Esophagus squamous epithelium (tissue), 4 donors: ENCODE measurements at regions not wholly inside any gene's neighbourhood (a gene's known extent, or its start where the extent isn't known, plus 50 kb on each side); places are given as distances from the start of the nearest gene placed in this dataset.
"Not testable (repeated sequence)": the region's sequence is repeated elsewhere in the genome, so short reads cannot be mapped to it uniquely, and the experiment has no call there.

Experiments used
- POLR2A ChIP-seq, 4 donors: fragments of 450-650 bp; IDR thresholded peaks; one replicate each; pipeline ENCODE4 v1.6.1; 2017; ENCODE audit warnings: antibody characterized with exemption in 4 of 4, mild to moderate bottlenecking in 4 of 4, moderate library complexity in 3 of 4
- TF ChIP-seq, protein P1 (sequence below), 6 experiments: fragments of 450-650 bp in 4 of 6; fragments of 200-600 bp in 2 of 6; sonication (generic) in 2 of 6; IDR thresholded peaks; one replicate each; pipeline ENCODE4 v1.5.1; 2016 to 2019; ENCODE audit warnings: antibody characterized with exemption in 6 of 6, mild to moderate bottlenecking in 4 of 6, moderate library complexity in 4 of 6

- TF ChIP-seq, protein P1, sequence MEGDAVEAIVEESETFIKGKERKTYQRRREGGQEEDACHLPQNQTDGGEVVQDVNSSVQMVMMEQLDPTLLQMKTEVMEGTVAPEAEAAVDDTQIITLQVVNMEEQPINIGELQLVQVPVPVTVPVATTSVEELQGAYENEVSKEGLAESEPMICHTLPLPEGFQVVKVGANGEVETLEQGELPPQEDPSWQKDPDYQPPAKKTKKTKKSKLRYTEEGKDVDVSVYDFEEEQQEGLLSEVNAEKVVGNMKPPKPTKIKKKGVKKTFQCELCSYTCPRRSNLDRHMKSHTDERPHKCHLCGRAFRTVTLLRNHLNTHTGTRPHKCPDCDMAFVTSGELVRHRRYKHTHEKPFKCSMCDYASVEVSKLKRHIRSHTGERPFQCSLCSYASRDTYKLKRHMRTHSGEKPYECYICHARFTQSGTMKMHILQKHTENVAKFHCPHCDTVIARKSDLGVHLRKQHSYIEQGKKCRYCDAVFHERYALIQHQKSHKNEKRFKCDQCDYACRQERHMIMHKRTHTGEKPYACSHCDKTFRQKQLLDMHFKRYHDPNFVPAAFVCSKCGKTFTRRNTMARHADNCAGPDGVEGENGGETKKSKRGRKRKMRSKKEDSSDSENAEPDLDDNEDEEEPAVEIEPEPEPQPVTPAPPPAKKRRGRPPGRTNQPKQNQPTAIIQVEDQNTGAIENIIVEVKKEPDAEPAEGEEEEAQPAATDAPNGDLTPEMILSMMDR (IDR thresholded peaks at IDR 0.05): not testable (repeated sequence)
- not testable (repeated sequence) for TF ChIP-seq POLR2A (IDR thresholded peaks at IDR 0.05)
Observed at GRCh38 chr5:120194650-120195049, 269.4 kb upstream of the PRR16 start.
